Esophagus squamous epithelium (tissue), 5 donors: ENCODE measurements at regions not wholly inside any gene's neighbourhood (a gene's known extent, or its start where the extent isn't known, plus 50 kb on each side); places are given as distances from the start of the nearest gene placed in this dataset.

Experiments
- DNase-seq: peaks from one replicate; lab custom pipeline; 2025; lab: John Stamatoyannopoulos, UW
- H3K27ac ChIP-seq, 4 donors: fragments of 200-600 bp; sonication (generic); one replicate each; pipeline ENCODE4 v1.5.1; 2016 to 2019; ENCODE audit warnings: mild to moderate bottlenecking in 1 of 4
- H3K27me3 ChIP-seq, 4 donors: fragments of 200-600 bp; sonication (generic); 1 replicate in 3 of 4; 2 replicates in 1 of 4; pipeline versions ENCODE4 v1.5.1 to v1.6.0; 2017 to 2021; ENCODE audit warnings: antibody characterized with exemption in 1 of 4
- H3K36me3 ChIP-seq, 3 donors: fragments of 200-600 bp; sonication (generic); one replicate each; pipeline ENCODE4 v1.5.1; 2016 to 2019
- H3K4me1 ChIP-seq, 3 donors: fragments of 200-600 bp; sonication (generic); one replicate each; pipeline ENCODE4 v1.5.1; 2017 to 2019
- H3K4me3 ChIP-seq, 4 donors: fragments of 200-600 bp; sonication (generic); 1 replicate in 3 of 4; 2 replicates in 1 of 4; pipeline ENCODE4 v1.5.1; 2016 to 2019; ENCODE audit warnings: mild to moderate bottlenecking in 2 of 4, moderate library complexity in 1 of 4
- H3K9me3 ChIP-seq, 3 donors: fragments of 200-600 bp; sonication (generic); one replicate each; pipeline ENCODE4 v1.5.1; 2016 to 2019
- POLR2A ChIP-seq, 4 donors: fragments of 450-650 bp; IDR thresholded peaks; one replicate each; pipeline ENCODE4 v1.6.1; 2017; ENCODE audit warnings: antibody characterized with exemption in 4 of 4, mild to moderate bottlenecking in 4 of 4, moderate library complexity in 3 of 4
- WGBS, 2 donors: methylation state at CpG; one replicate each; pipeline ENCODE4 v1.1.5; 2018; 5-methylcytosine and 5-hydroxymethylcytosine counted together
- intact Hi-C: fragments of 100-400 bp; cut with DNase I; formaldehyde crosslinking; loops from one replicate; pipeline ENCODE4 v1.15.0; 2022
- TF ChIP-seq, protein P1 (sequence below), 6 experiments: fragments of 450-650 bp in 4 of 6; fragments of 200-600 bp in 2 of 6; sonication (generic) in 2 of 6; IDR thresholded peaks; one replicate each; pipeline ENCODE4 v1.5.1; 2016 to 2019; ENCODE audit warnings: antibody characterized with exemption in 6 of 6, mild to moderate bottlenecking in 4 of 6, moderate library complexity in 4 of 6
- donor health status: DM: yes; HTN: yes; CAD: no.

- Histone ChIP-seq H3K4me3 (no peak overlapping the region), H3K36me3 (no peaks in the 10 kb centered on the region), H3K9me3 (no peaks in the 10 kb centered on the region), H3K27ac (no peak overlapping the region), H3K27me3 (no peaks in the 10 kb centered on the region), H3K4me1 (no peaks in the 10 kb centered on the region)
- intact Hi-C loops, result no loop called here
- TF ChIP-seq, protein P1, sequence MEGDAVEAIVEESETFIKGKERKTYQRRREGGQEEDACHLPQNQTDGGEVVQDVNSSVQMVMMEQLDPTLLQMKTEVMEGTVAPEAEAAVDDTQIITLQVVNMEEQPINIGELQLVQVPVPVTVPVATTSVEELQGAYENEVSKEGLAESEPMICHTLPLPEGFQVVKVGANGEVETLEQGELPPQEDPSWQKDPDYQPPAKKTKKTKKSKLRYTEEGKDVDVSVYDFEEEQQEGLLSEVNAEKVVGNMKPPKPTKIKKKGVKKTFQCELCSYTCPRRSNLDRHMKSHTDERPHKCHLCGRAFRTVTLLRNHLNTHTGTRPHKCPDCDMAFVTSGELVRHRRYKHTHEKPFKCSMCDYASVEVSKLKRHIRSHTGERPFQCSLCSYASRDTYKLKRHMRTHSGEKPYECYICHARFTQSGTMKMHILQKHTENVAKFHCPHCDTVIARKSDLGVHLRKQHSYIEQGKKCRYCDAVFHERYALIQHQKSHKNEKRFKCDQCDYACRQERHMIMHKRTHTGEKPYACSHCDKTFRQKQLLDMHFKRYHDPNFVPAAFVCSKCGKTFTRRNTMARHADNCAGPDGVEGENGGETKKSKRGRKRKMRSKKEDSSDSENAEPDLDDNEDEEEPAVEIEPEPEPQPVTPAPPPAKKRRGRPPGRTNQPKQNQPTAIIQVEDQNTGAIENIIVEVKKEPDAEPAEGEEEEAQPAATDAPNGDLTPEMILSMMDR (IDR thresholded peaks at IDR 0.05), result no peak
- TF ChIP-seq POLR2A (IDR thresholded peaks at IDR 0.05), result no peak
- no peak for DNase-seq
- WGBS, 2 donors, result 63 to 67% methylated on average over 1 of the region's 2 CpGs
Measured at GRCh38 chr5:71996789-71997188, 110.5 kb upstream of the MAP1B start.

DNA sequence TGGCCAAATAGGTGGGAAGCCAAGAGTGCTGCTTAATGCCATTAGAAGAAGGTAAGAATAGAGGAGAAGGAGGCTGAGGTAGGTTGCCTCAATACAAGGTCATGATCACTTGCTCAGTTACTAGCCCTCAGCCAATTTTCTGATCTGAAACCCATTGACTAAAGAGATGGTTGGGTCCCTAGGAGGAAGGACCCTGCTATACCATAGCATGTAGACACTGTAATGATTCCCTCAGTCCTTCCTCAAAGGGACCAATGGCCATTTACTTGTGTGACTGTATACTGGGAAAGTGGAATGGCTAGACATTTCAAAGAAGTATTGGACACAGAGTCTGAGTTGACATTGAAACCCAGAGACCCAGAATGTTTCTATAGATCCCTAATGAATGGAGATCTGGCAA lies 108.5 kb upstream of the MAP1B start:
- DNase-seq, result no peak
- intact Hi-C loops, result no loop called here
- no peaks in the 10 kb centered on the region for H3K9me3 ChIP-seq
- H3K4me3 ChIP-seq, result no peak overlapping the region
- H3K27me3 ChIP-seq, result peaks cover 0 to 4% (median 0%) of the 10 kb centered on the region in 4 donors
- H3K27ac ChIP-seq, result no peak overlapping the region
- no peaks in the 10 kb centered on the region for H3K36me3 ChIP-seq
- no peak for TF ChIP-seq POLR2A (IDR thresholded peaks at IDR 0.05)
- TF ChIP-seq, protein P1 (IDR thresholded peaks at IDR 0.05), result no peak
- no peaks in the 10 kb centered on the region for H3K4me1 ChIP-seq

DNA sequence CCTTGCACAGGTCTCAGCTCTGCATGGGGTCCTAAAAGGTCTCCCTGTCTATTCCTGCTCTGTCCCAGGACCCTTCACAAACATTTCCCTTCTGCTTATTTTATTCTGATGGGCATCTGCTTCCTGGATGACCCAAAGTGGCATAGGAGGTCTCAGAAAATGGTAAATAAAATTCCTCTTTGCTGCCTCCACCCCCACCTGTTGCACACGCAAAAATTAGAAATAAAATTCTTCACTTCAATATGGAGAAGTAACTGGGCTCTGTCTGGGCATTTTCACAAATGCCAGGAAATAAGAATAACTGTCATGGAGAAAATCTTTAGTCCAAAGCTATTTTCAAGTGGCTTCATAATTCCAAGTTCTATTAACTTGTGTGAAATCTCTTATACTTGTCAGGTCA lies 106.6 kb upstream of the MAP1B start:
- TF ChIP-seq POLR2A (IDR thresholded peaks at IDR 0.05), result no peak
- TF ChIP-seq, protein P1 (IDR thresholded peaks at IDR 0.05), result no peak
- H3K36me3 ChIP-seq, result no peaks in the 10 kb centered on the region
- H3K4me1 ChIP-seq, result no peaks in the 10 kb centered on the region
- no peak overlapping the region for H3K27ac ChIP-seq
- no peak for DNase-seq
- no peak overlapping the region for H3K4me3 ChIP-seq
- intact Hi-C loops, result no loop called here
- no peaks in the 10 kb centered on the region for H3K9me3 ChIP-seq
- WGBS, 2 donors, result 80 to 83% methylated on average over 1 of the region's 1 CpG
- H3K27me3 ChIP-seq, result peaks cover 0 to 9% (median 0%) of the 10 kb centered on the region in 4 donors

- no peaks in the 10 kb centered on the region for H3K36me3 ChIP-seq
- intact Hi-C loops, result no loop called here
- DNase-seq, result no peak
- TF ChIP-seq, protein P1 (IDR thresholded peaks at IDR 0.05), result no peak
- no peak for TF ChIP-seq POLR2A (IDR thresholded peaks at IDR 0.05)
- H3K4me3 ChIP-seq, result no peak overlapping the region
- no peak overlapping the region for H3K27ac ChIP-seq
- H3K9me3 ChIP-seq, result no peaks in the 10 kb centered on the region
- H3K27me3 ChIP-seq, result peaks cover 0 to 22% (median 0%) of the 10 kb centered on the region in 4 donors
- H3K4me1 ChIP-seq, result no peaks in the 10 kb centered on the region
Measured at GRCh38 chr5:72005671-72006070, 101.6 kb upstream of the MAP1B start.

GRCh38 chr5:72006361-72006760 lies 100.9 kb upstream of the MAP1B start:
- Histone ChIP-seq H3K36me3 (no peaks in the 10 kb centered on the region), H3K9me3 (no peaks in the 10 kb centered on the region), H3K4me3 (no peak overlapping the region), H3K27ac (no peak overlapping the region), H3K4me1 (no peaks in the 10 kb centered on the region), H3K27me3 (peaks cover 0 to 22% (median 0%) of the 10 kb centered on the region in 4 donors)
- DNase-seq, result no peak
- intact Hi-C loops, result no loop called here
- TF ChIP-seq, protein P1 (IDR thresholded peaks at IDR 0.05), result no peak
- no peak for TF ChIP-seq POLR2A (IDR thresholded peaks at IDR 0.05)
- WGBS, 2 donors, result 20 to 35% methylated on average over 1 of the region's 1 CpG
